Calu3 (cell line): ENCODE measurements at regions not wholly inside any gene's neighbourhood (a gene's known extent, or its start where the extent isn't known, plus 50 kb on each side); places are given as distances from the start of the nearest gene placed in this dataset.

Experiments
- BruUV-seq: library from RNA; stranded (reverse); fragments of 400-500 nt; replicated peaks from 2 replicates; lab custom pipeline; 2021; lab: Mats Ljungman, UMichigan
- CTCF ChIA-PET: fragments of 300-600 bp; sonication (Branson Sonifier 250); formaldehyde crosslinking; loops from one replicate; lab custom pipeline; 2022; ENCODE audit warnings: antibody characterized with exemption; lab: Charles Lee
- DNase-seq: peaks from one replicate; pipeline ENCODE4 v3.0.0; 2022
- H3K27ac Mint-ChIP-seq: one replicate; pipeline ENCODE4 v1.8.0; 2022; ENCODE audit warnings: mixed read lengths; ENCODE audit not compliant: unreplicated experiment
- H3K27me3 Mint-ChIP-seq: one replicate; pipeline ENCODE4 v1.8.0; 2022; ENCODE audit warnings: mixed read lengths; ENCODE audit not compliant: unreplicated experiment
- H3K36me3 Mint-ChIP-seq: one replicate; pipeline ENCODE4 v1.8.0; 2022; ENCODE audit warnings: mild to moderate bottlenecking, moderate library complexity, mixed read lengths; ENCODE audit not compliant: insufficient read depth, unreplicated experiment
- H3K4me1 Mint-ChIP-seq: one replicate; pipeline ENCODE4 v1.8.0; 2022; ENCODE audit warnings: mild to moderate bottlenecking, low read depth, mixed read lengths; ENCODE audit not compliant: unreplicated experiment
- H3K4me3 Mint-ChIP-seq: one replicate; pipeline ENCODE4 v1.8.0; 2022; ENCODE audit warnings: mild to moderate bottlenecking, low read depth, moderate library complexity, mixed read lengths; ENCODE audit not compliant: unreplicated experiment
- H3K9me3 Mint-ChIP-seq: one replicate; pipeline ENCODE4 v1.8.0; 2022; ENCODE audit warnings: low read depth, mixed read lengths; ENCODE audit not compliant: unreplicated experiment
- CTCF ChIP-seq: fragments of 200-600 bp; IDR thresholded peaks from one replicate; pipeline ENCODE4 v1.8.0; 2022; ENCODE audit warnings: antibody characterized with exemption; ENCODE audit not compliant: unreplicated experiment
- intact Hi-C: fragments of 100-400 bp; cut with micrococcal nuclease; formaldehyde crosslinking; loops from one replicate; pipeline ENCODE4 v1.10.0; 2022; ENCODE audit not compliant: unreplicated experiment

GRCh38 chr16:86071611-86072240 is 172.8 kb downstream of the IRF8 start:
- no peak overlapping the region for H3K27ac Mint-ChIP-seq
- H3K27me3 Mint-ChIP-seq: peaks cover 97% of the 10 kb centered on the region
- CTCF ChIA-PET: no interaction called here
- TF ChIP-seq CTCF: no peak
- no TSS peak for BruUV-seq
- intact Hi-C loops: loop anchor here (2.0 kb wide), 1 partner anchor 445 kb away; no protein-coding TSS in a partner anchor
- no peak overlapping the region for H3K4me3 Mint-ChIP-seq
- no peaks in the 10 kb centered on the region for H3K4me1 Mint-ChIP-seq
- no peak for DNase-seq
- H3K9me3 Mint-ChIP-seq: no peaks in the 10 kb centered on the region
- no peaks in the 10 kb centered on the region for H3K36me3 Mint-ChIP-seq

- no peaks in the 10 kb centered on the region for H3K9me3 Mint-ChIP-seq
- CTCF ChIA-PET: interaction anchor here (0.7 to 1.5 kb wide), 6 partner anchors 11 to 1756 kb away, joined by 4 to 11 read pairs (median 8); no protein-coding TSS in a partner anchor
- no peaks in the 10 kb centered on the region for H3K36me3 Mint-ChIP-seq
- peak; percentile 71 for TF ChIP-seq CTCF
- intact Hi-C loops: loop anchor here (2.0 kb wide), 1 partner anchor 444 kb away; no protein-coding TSS in a partner anchor
- no TSS peak for BruUV-seq
- no peak overlapping the region for H3K27ac Mint-ChIP-seq
- H3K4me3 Mint-ChIP-seq: no peak overlapping the region
- H3K27me3 Mint-ChIP-seq: peaks cover 97% of the 10 kb centered on the region
- DNase-seq: peak; percentile 73
- H3K4me1 Mint-ChIP-seq: no peaks in the 10 kb centered on the region
Observed at GRCh38 chr16:86072328-86073102, 173.6 kb downstream of the IRF8 start.

GRCh38 chr16:86073103-86073625 is 174.2 kb downstream of the IRF8 start:
- BruUV-seq: no TSS peak
- Mint-ChIP-seq H3K4me3 (no peak overlapping the region), H3K27ac (no peak overlapping the region), H3K27me3 (peaks cover 97% of the 10 kb centered on the region), H3K4me1 (no peaks in the 10 kb centered on the region), H3K36me3 (no peaks in the 10 kb centered on the region), H3K9me3 (no peaks in the 10 kb centered on the region)
- intact Hi-C loops: loop anchor here (2.0 kb wide), 1 partner anchor 444 kb away; no protein-coding TSS in a partner anchor
- no peak for DNase-seq
- CTCF ChIA-PET: interaction anchor here (0.6 to 1.5 kb wide), 7 partner anchors 11 to 1756 kb away, joined by 3 to 11 read pairs (median 7); no protein-coding TSS in a partner anchor
- TF ChIP-seq CTCF: no peak

GRCh38 chr16:86073763-86074493 is 175.0 kb downstream of the IRF8 start:
- no TSS peak for BruUV-seq
- intact Hi-C loops: loop anchor here (2.0 kb wide), 1 partner anchor 443 kb away; no protein-coding TSS in a partner anchor
- CTCF ChIA-PET: interaction anchor here (0.6 to 1.5 kb wide), 3 partner anchors 10 to 444 kb away, joined by 3 to 11 read pairs (median 4); no protein-coding TSS in a partner anchor
- DNase-seq: no peak
- Mint-ChIP-seq H3K27me3 (peaks cover 97% of the 10 kb centered on the region), H3K36me3 (no peaks in the 10 kb centered on the region), H3K27ac (no peak overlapping the region), H3K4me1 (no peaks in the 10 kb centered on the region), H3K4me3 (no peak overlapping the region), H3K9me3 (no peaks in the 10 kb centered on the region)
- no peak for TF ChIP-seq CTCF
